Mammary epithelial cell (primary cell): ENCODE measurements at regions not wholly inside any gene's neighbourhood (a gene's known extent, or its start where the extent isn't known, plus 50 kb on each side); places are given as distances from the start of the nearest gene placed in this dataset.

ENCODE experiments used
- EZH2 ChIP-seq: IDR thresholded peaks from 2 replicates; pipeline ENCODE4 v1.6.1; 2012; ENCODE audit warnings: low read length, inconsistent platforms, borderline replicate concordance
- TF ChIP-seq, protein P1 (sequence below), 2 donors: IDR thresholded peaks in 1 of 2; conservative IDR thresholded peaks in 1 of 2; 2 replicates each; pipeline ENCODE4 v1.5.1; 2011 to 2012; ENCODE audit warnings: inconsistent platforms in 2 of 2, low read length in 2 of 2, mild to moderate bottlenecking in 2 of 2, control low read depth in 1 of 2, low read depth in 1 of 2; ENCODE audit not compliant: insufficient read depth in 1 of 2; ENCODE audit errors: extremely low read depth in 1 of 2

DNA sequence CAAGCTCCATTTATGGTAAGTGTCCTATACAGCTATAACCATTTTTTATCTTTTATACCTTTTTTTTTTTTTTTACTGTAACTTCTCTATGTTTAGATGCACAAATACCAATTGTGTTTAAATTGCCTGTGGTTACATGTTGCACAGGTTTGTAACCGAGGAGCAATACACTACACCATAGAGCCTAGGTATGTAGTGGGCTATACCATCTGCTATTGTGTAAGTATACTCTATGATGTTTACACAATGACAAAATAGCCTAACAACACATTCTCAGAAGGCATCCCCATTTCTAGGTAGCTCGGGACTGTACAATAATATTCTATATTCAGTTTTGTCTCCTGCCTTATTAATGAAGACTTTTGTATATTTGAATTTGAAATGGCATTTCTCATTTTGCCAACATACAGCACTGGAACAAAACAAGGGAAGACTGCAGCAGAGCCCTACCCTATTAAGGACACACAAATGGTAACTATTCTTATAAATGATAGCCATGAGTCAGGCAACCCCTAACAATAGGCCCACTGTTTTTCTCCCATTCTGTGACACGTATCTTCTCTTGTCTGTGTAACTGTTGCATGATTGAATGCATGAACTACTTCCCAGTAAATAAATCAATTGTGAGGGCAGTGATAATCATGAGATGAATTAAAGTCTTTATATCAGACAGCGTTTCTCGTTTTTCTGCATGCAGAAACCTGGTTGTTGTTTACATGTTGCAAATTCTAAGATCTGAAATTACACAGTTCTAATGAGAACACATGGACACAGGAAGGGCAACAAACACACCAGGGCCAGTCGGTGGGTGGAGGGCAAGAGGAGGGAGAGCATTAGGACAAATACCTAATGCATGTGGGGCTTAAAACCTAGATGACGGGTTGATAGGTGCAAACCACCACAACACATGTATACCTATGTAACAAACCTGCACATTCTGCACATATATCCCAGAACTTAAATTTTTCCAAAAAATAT is 173.9 kb downstream of the EPM2A start:
- TF ChIP-seq, protein P1, sequence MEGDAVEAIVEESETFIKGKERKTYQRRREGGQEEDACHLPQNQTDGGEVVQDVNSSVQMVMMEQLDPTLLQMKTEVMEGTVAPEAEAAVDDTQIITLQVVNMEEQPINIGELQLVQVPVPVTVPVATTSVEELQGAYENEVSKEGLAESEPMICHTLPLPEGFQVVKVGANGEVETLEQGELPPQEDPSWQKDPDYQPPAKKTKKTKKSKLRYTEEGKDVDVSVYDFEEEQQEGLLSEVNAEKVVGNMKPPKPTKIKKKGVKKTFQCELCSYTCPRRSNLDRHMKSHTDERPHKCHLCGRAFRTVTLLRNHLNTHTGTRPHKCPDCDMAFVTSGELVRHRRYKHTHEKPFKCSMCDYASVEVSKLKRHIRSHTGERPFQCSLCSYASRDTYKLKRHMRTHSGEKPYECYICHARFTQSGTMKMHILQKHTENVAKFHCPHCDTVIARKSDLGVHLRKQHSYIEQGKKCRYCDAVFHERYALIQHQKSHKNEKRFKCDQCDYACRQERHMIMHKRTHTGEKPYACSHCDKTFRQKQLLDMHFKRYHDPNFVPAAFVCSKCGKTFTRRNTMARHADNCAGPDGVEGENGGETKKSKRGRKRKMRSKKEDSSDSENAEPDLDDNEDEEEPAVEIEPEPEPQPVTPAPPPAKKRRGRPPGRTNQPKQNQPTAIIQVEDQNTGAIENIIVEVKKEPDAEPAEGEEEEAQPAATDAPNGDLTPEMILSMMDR (conservative IDR thresholded peaks at IDR 0.05 in 1 of 2, IDR thresholded peaks at IDR 0.05 in 1 of 2; ENCODE audit: extremely low read depth in 1 of 2, insufficient read depth in 1 of 2, low read depth in 1 of 2, low read length in 2 of 2): no peak
- no peak for TF ChIP-seq EZH2
